ENCODE measurements at regions not wholly inside any gene's neighbourhood (a gene's known extent, or its start where the extent isn't known, plus 50 kb on each side); places are given as distances from the start of the nearest gene placed in this dataset.
"Not testable (repeated sequence)": the region's sequence is repeated elsewhere in the genome, so short reads cannot be mapped to it uniquely, and the experiment has no call there.

DNA sequence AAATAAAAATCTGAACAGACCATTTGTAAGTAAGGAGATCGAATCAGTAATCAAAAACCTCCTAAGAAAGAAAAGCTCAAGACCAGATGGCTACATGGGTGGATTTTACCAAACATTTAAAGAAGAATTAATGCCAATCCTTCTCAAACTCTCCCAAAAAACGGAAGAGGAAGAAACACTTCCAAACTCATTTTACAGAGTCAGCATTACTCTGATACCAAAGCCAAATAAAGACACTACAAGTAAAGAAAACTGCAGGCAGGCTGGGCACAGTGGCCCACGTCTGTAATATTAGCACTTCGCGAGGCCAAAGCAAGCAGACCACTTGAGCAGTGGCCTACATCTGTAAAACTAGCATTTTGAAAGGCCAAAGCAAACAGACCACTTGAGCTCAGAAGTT is 159.8 kb downstream of the DPY19L2 start:
- TF ChIP-seq, protein P1, sequence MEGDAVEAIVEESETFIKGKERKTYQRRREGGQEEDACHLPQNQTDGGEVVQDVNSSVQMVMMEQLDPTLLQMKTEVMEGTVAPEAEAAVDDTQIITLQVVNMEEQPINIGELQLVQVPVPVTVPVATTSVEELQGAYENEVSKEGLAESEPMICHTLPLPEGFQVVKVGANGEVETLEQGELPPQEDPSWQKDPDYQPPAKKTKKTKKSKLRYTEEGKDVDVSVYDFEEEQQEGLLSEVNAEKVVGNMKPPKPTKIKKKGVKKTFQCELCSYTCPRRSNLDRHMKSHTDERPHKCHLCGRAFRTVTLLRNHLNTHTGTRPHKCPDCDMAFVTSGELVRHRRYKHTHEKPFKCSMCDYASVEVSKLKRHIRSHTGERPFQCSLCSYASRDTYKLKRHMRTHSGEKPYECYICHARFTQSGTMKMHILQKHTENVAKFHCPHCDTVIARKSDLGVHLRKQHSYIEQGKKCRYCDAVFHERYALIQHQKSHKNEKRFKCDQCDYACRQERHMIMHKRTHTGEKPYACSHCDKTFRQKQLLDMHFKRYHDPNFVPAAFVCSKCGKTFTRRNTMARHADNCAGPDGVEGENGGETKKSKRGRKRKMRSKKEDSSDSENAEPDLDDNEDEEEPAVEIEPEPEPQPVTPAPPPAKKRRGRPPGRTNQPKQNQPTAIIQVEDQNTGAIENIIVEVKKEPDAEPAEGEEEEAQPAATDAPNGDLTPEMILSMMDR (IDR thresholded peaks at IDR 0.05; ENCODE audit: low read depth, low read length, missing control alignments): no peak
- Histone ChIP-seq H3K27me3 (replicated peaks) (no peaks in the 10 kb centered on the region), H3K4me3 (ENCODE audit: low read depth, low read length) (no peak overlapping the region), H3K27ac (no peak overlapping the region), H3K36me3 (replicated peaks) (no peaks in the 10 kb centered on the region)
- DNase-seq: no peak
- in situ Hi-C loops (cut with HindIII; ENCODE audit: low pct_ligation_motif_present, low sequenced_read_pairs): no loop called here

GRCh38 chr12:63499567-63499966 is 168.7 kb downstream of the DPY19L2 start:
- H3K36me3 ChIP-seq (replicated peaks): no peaks in the 10 kb centered on the region
- no peak for DNase-seq
- H3K4me3 ChIP-seq (ENCODE audit: low read depth, low read length): no peak overlapping the region
- TF ChIP-seq, protein P1 (IDR thresholded peaks at IDR 0.05; ENCODE audit: low read depth, low read length, missing control alignments): no peak
- H3K27ac ChIP-seq: no peak overlapping the region
- no peaks in the 10 kb centered on the region for H3K27me3 ChIP-seq (replicated peaks)
- in situ Hi-C loops (cut with HindIII; ENCODE audit: low pct_ligation_motif_present, low sequenced_read_pairs): no loop called here

DNA sequence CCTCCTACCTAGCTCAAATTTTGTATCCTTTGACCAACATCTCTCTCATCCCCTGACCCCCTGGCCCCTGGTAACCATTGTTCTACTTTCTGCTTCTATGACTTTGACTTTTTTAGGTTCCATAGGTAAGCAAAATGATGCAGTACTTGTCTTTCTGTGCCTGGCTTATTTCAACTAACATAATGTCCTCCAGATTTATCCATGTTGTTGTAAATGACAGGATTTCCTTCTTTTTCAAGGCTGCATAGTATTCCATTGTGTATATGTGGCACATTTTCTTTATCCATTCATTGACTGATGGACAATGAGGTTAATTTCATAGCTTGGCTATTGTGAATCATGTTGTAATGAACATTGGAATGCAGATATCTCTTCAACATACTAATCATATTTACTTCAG is 170.1 kb downstream of the DPY19L2 start:
- DNase-seq: no peak
- in situ Hi-C loops (cut with HindIII; ENCODE audit: low pct_ligation_motif_present, low sequenced_read_pairs): no loop called here
- Histone ChIP-seq H3K4me3 (ENCODE audit: low read depth, low read length) (no peak overlapping the region), H3K36me3 (replicated peaks) (no peaks in the 10 kb centered on the region), H3K27me3 (replicated peaks) (no peaks in the 10 kb centered on the region), H3K27ac (no peak overlapping the region)
- TF ChIP-seq, protein P1 (IDR thresholded peaks at IDR 0.05; ENCODE audit: low read depth, low read length, missing control alignments): no peak

GRCh38 chr12:63496654-63497053 is 171.6 kb downstream of the DPY19L2 start:
- Histone ChIP-seq H3K36me3 (replicated peaks) (no peaks in the 10 kb centered on the region), H3K27ac (no peak overlapping the region), H3K27me3 (replicated peaks) (no peaks in the 10 kb centered on the region), H3K4me3 (ENCODE audit: low read depth, low read length) (no peak overlapping the region)
- in situ Hi-C loops (cut with HindIII; ENCODE audit: low pct_ligation_motif_present, low sequenced_read_pairs): no loop called here
- no peak for DNase-seq
- TF ChIP-seq, protein P1 (IDR thresholded peaks at IDR 0.05; ENCODE audit: low read depth, low read length, missing control alignments): no peak

GRCh38 chr12:63495974-63496373 is 172.3 kb downstream of the DPY19L2 start:
- no peak for DNase-seq
- in situ Hi-C loops (cut with HindIII; ENCODE audit: low pct_ligation_motif_present, low sequenced_read_pairs): no loop called here
- H3K27ac ChIP-seq: no peak overlapping the region

DNA sequence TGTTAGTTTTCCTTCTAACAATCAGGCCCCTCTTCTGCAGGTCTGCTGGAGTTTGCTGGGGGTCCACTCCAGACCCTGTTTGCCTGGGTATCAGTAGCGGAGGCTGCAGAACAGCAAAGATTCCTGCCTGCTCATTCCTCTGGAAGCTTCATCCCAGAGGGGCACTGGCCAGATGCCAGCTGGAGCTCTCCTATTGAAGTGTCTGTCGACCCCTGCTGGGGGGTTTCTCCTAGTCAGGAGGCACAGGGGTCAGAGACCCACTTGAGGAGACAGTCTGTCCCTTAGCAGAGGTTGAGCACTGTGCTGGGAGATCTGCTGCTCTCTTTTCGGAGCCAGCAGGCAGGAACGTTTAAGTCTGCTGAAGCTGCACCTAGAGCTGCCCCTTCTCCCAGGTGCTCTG is 174.9 kb downstream of the DPY19L2 start:
- H3K36me3 ChIP-seq (replicated peaks); DNase-seq; in situ Hi-C loops (cut with HindIII; ENCODE audit: low pct_ligation_motif_present, low sequenced_read_pairs); H3K4me3 ChIP-seq (ENCODE audit: low read depth, low read length); H3K27ac ChIP-seq; H3K27me3 ChIP-seq (replicated peaks): not testable (repeated sequence)

More at GRCh38 chr12:63495974-63496373, 172.3 kb downstream of the DPY19L2 start:
- TF ChIP-seq, protein P1 (IDR thresholded peaks at IDR 0.05; ENCODE audit: low read depth, low read length, missing control alignments): no peak
- Histone ChIP-seq H3K4me3 (ENCODE audit: low read depth, low read length) (no peak overlapping the region), H3K36me3 (replicated peaks) (no peaks in the 10 kb centered on the region), H3K27me3 (replicated peaks) (no peaks in the 10 kb centered on the region)

Data from brain microvascular endothelial cell (primary cell).